ENCODE measurements at regions not wholly inside any gene's neighbourhood (a gene's known extent, or its start where the extent isn't known, plus 50 kb on each side); places are given as distances from the start of the nearest gene placed in this dataset.

- FAIRE-seq (no peak), DNase-seq (ENCODE audit: low read depth, low spot score) (no peak)
- Histone ChIP-seq H3K79me2 (ENCODE audit: control insufficient read depth, insufficient read depth, low read length) (no peaks in the 10 kb centered on the region), H3K9me1 (ENCODE audit: control insufficient read depth, extremely low read depth, insufficient read depth, low read length) (no peaks in the 10 kb centered on the region), H4K20me1 (ENCODE audit: control insufficient read depth, extremely low read depth, insufficient read depth, low read length) (no peaks in the 10 kb centered on the region), H3K4me3 (ENCODE audit: control insufficient read depth in 2 of 3, extremely low read depth in 1 of 3, insufficient read depth in 2 of 3, low read depth in 1 of 3, low read length in 3 of 3) (no peak overlapping the region), H2AFZ (ENCODE audit: control insufficient read depth, low read length) (no peak overlapping the region), H3K4me1 (ENCODE audit: control insufficient read depth, extremely low read depth, insufficient read depth, low read length) (no peaks in the 10 kb centered on the region), H3K27me3 (ENCODE audit: control insufficient read depth, extremely low read depth, insufficient read depth, low read length) (no peaks in the 10 kb centered on the region), H3K9ac (ENCODE audit: control insufficient read depth, extremely low read depth, insufficient read depth, low read length) (no peak overlapping the region), H3K9me3 (ENCODE audit: control insufficient read depth, low read depth, low read length) (no peaks in the 10 kb centered on the region), H3K27ac (ENCODE audit: control insufficient read depth, insufficient read depth, low read length) (no peak overlapping the region), H3K36me3 (ENCODE audit: control insufficient read depth in 2 of 2, extremely low read depth in 1 of 2, insufficient read depth in 2 of 2, low read length in 2 of 2) (no peaks in the 10 kb centered on the region), H3K4me2 (ENCODE audit: control insufficient read depth, extremely low read depth, insufficient read depth, low read depth, low read length) (no peak overlapping the region)
- dilution Hi-C loops (cut with MboI; ENCODE audit: extremely low pct_ligation_motif_present, low sequenced_read_pairs): no loop called here
- TF ChIP-seq EZH2 (IDR thresholded peaks at IDR 0.05; ENCODE audit: low read length): no peak
- TF ChIP-seq CTCF (optimal IDR thresholded peaks at IDR 0.05 in 1 of 3, IDR thresholded peaks at IDR 0.05 in 1 of 3, conservative IDR thresholded peaks at IDR 0.05 in 1 of 3; ENCODE audit: extremely low read depth in 1 of 3, insufficient read depth in 2 of 3, low read length in 3 of 3): no peak
Observed at GRCh38 chr19:5204212-5204611, 136.4 kb downstream of the PTPRS start.
